22Rv1 (cell line): ENCODE measurements at regions not wholly inside any gene's neighbourhood (a gene's known extent, or its start where the extent isn't known, plus 50 kb on each side); places are given as distances from the start of the nearest gene placed in this dataset.

ENCODE experiments used
- H3K27ac ChIP-seq: fragments of 450-650 bp; 2 replicates; pipeline ENCODE4 v1.5.1; 2017
- CTCF ChIP-seq: fragments of 450-650 bp; IDR thresholded peaks from 2 replicates; pipeline ENCODE4 v1.5.1; 2017; ENCODE audit warnings: mild to moderate bottlenecking
- ZFX ChIP-seq: fragments of 450-650 bp; IDR thresholded peaks from 2 replicates; pipeline ENCODE4 v1.6.1; 2017; ENCODE audit warnings: antibody characterized with exemption, borderline replicate concordance

GRCh38 chr7:25392588-25393338, 164.5 kb upstream of the NPVF start:
- no peak overlapping the region for H3K27ac ChIP-seq
- no peak for TF ChIP-seq ZFX
- TF ChIP-seq CTCF, result no peak

GRCh38 chr7:25395976-25396375, 167.7 kb upstream of the NPVF start:
- TF ChIP-seq CTCF, result no peak
- TF ChIP-seq ZFX, result no peak
- H3K27ac ChIP-seq, result no peak overlapping the region

GRCh38 chr7:25396668-25397067, 168.4 kb upstream of the NPVF start:
- no peak overlapping the region for H3K27ac ChIP-seq
- TF ChIP-seq ZFX (no peak), CTCF (no peak)

- H3K27ac ChIP-seq, result no peak overlapping the region
- TF ChIP-seq CTCF (no peak), ZFX (no peak)
These were observed 170.1 kb upstream of the NPVF start for GRCh38 chr7:25398418-25398817.

- no peak for TF ChIP-seq CTCF
- no peak for TF ChIP-seq ZFX
- H3K27ac ChIP-seq, result no peak overlapping the region
These were observed 170.9 kb upstream of the NPVF start for GRCh38 chr7:25399000-25399750.

GRCh38 chr7:25402532-25402931, 174.2 kb upstream of the NPVF start:
- TF ChIP-seq ZFX, result no peak
- TF ChIP-seq CTCF, result no peak
- no peak overlapping the region for H3K27ac ChIP-seq

GRCh38 chr7:25405736-25406135, 177.4 kb upstream of the NPVF start:
- no peak overlapping the region for H3K27ac ChIP-seq

More at GRCh38 chr7:25405736-25406135, 177.4 kb upstream of the NPVF start:
- TF ChIP-seq CTCF (no peak), ZFX (no peak)
